Endodermal cell (in vitro differentiated cells): ENCODE measurements at regions not wholly inside any gene's neighbourhood (a gene's known extent, or its start where the extent isn't known, plus 50 kb on each side); places are given as distances from the start of the nearest gene placed in this dataset.

Experiments
- DNase-seq: peaks from one replicate; pipeline ENCODE4 v3.0.0-alpha.2; 2017
- H3K27ac ChIP-seq: 2 replicates; pipeline ENCODE4 v1.5.1; 2013; ENCODE audit warnings: mild to moderate bottlenecking, low read depth, low read length, moderate library complexity
- H3K27me3 ChIP-seq: 2 replicates; pipeline ENCODE4 v1.6.1; 2013; ENCODE audit warnings: mild to moderate bottlenecking, low read length, moderate library complexity; ENCODE audit not compliant: insufficient read depth, control insufficient read depth, poor library complexity, severe bottlenecking
- H3K36me3 ChIP-seq: 2 replicates; pipeline ENCODE4 v1.7.0; 2013; ENCODE audit warnings: mild to moderate bottlenecking, low read length, moderate library complexity; ENCODE audit not compliant: control insufficient read depth, insufficient read depth
- H3K4me1 ChIP-seq: one replicate; pipeline ENCODE4 v1.7.0; 2013; ENCODE audit warnings: low read length; ENCODE audit not compliant: control insufficient read depth, insufficient read depth
- H3K4me3 ChIP-seq: 2 replicates; pipeline ENCODE4 v1.5.1; 2013; ENCODE audit warnings: mild to moderate bottlenecking, low read length, moderate library complexity
- H3K9ac ChIP-seq: 2 replicates; pipeline ENCODE4 v1.6.1; 2013; ENCODE audit warnings: mild to moderate bottlenecking, low read length, moderate library complexity; ENCODE audit not compliant: poor library complexity, severe bottlenecking; ENCODE audit errors: extremely low read depth
- H3K9me3 ChIP-seq: 2 replicates; pipeline ENCODE4 v1.6.1; 2013; ENCODE audit warnings: mild to moderate bottlenecking, low read length, moderate library complexity; ENCODE audit not compliant: control insufficient read depth
- H3K27ac Mint-ChIP-seq: 2 replicates; pipeline ENCODE4 v1.8.0; 2020; ENCODE audit warnings: mixed read lengths
- H3K27me3 Mint-ChIP-seq: 2 replicates; pipeline ENCODE4 v1.8.0; 2021; ENCODE audit warnings: mild to moderate bottlenecking, mixed read lengths; ENCODE audit not compliant: insufficient read depth
- H3K36me3 Mint-ChIP-seq: 2 replicates; pipeline ENCODE4 v1.8.0; 2020; ENCODE audit warnings: low read depth, mixed read lengths
- H3K4me1 Mint-ChIP-seq: 2 replicates; pipeline ENCODE4 v1.8.0; 2020; ENCODE audit warnings: mixed read lengths
- H3K4me3 Mint-ChIP-seq: 2 replicates; pipeline ENCODE4 v1.8.0; 2020; ENCODE audit warnings: mild to moderate bottlenecking, moderate library complexity, mixed read lengths
- H3K9me3 Mint-ChIP-seq: 2 replicates; pipeline ENCODE4 v1.8.0; 2020; ENCODE audit warnings: mild to moderate bottlenecking, mixed read lengths
- CTCF ChIP-seq: fragments of 200-600 bp; sonication (generic); conservative IDR thresholded peaks from 2 replicates; pipeline ENCODE4 v1.5.0; 2021; ENCODE audit warnings: antibody characterized with exemption, mild to moderate bottlenecking

GRCh38 chr12:74988156-74988555 is 221.5 kb downstream of the KCNC2 start:
- Histone ChIP-seq H3K9me3 (no peaks in the 10 kb centered on the region), H3K4me1 (no peaks in the 10 kb centered on the region), H3K36me3 (no peaks in the 10 kb centered on the region), H3K27ac (no peak overlapping the region), H3K9ac (no peak overlapping the region), H3K4me3 (no peak overlapping the region), H3K27me3 (no peaks in the 10 kb centered on the region)
- Mint-ChIP-seq H3K36me3 (no peaks in the 10 kb centered on the region), H3K27ac (no peak overlapping the region), H3K9me3 (no peaks in the 10 kb centered on the region), H3K27me3 (no peaks in the 10 kb centered on the region), H3K4me3 (no peak overlapping the region), H3K4me1 (no peaks in the 10 kb centered on the region)
- no peak for DNase-seq
- no peak for TF ChIP-seq CTCF
